HEK293T (cell line): ENCODE measurements at regions not wholly inside any gene's neighbourhood (a gene's known extent, or its start where the extent isn't known, plus 50 kb on each side); places are given as distances from the start of the nearest gene placed in this dataset.

Source experiments
- FOXK2 ChIP-seq: fragments of 450-650 bp; IDR thresholded peaks from 2 replicates; pipeline ENCODE4 v1.6.1; 2016; ENCODE audit warnings: mild to moderate bottlenecking
- SP1 ChIP-seq: fragments of 450-650 bp; IDR thresholded peaks from 2 replicates; pipeline ENCODE4 v1.6.1; 2017
- SUZ12 ChIP-seq: fragments of 450-650 bp; IDR thresholded peaks from 2 replicates; pipeline ENCODE4 v1.6.1; 2016; ENCODE audit warnings: mild to moderate bottlenecking
- ZNF384 ChIP-seq: fragments of 450-650 bp; IDR thresholded peaks from 2 replicates; pipeline ENCODE4 v1.6.1; 2016

DNA sequence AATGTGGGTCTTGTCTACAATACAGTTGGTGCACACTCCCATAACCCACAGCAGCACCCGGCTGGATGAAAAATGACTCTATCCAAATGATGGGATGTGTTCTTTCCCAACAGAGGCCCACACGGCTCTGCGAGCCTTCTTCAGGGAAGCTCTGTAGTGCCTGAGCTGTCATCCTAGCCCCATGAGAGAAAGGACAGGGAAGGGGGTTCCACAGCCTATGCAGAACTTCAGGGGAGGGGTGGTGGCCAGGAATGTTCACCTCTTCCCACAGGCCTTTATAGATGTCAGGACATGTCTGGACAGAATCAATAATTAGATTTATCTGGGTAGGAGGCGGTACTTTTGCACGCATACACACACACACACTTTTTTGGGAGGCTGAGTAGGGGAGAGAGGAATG, 109.0 kb downstream of the JCAD start:
- TF ChIP-seq SP1 (no peak), FOXK2 (no peak), ZNF384 (no peak), SUZ12 (no peak)
